Gastroesophageal sphincter (tissue), 3 donors: ENCODE measurements at regions not wholly inside any gene's neighbourhood (a gene's known extent, or its start where the extent isn't known, plus 50 kb on each side); places are given as distances from the start of the nearest gene placed in this dataset.

Source experiments
- EP300 ChIP-seq: sonication (generic); formaldehyde crosslinking; IDR thresholded peaks from one replicate; pipeline ENCODE4 v1.6.1; 2017; ENCODE audit warnings: antibody characterized with exemption, mild to moderate bottlenecking
- POLR2A ChIP-seq, 2 donors: fragments of 450-650 bp; IDR thresholded peaks; one replicate each; pipeline ENCODE4 v1.6.1; 2017; ENCODE audit warnings: antibody characterized with exemption in 2 of 2, mild to moderate bottlenecking in 2 of 2, moderate library complexity in 1 of 2
- POLR2AphosphoS5 ChIP-seq: sonication (generic); formaldehyde crosslinking; IDR thresholded peaks from one replicate; pipeline ENCODE4 v1.6.1; 2017; ENCODE audit warnings: antibody characterized with exemption
- TF ChIP-seq, protein P1 (sequence below), 4 experiments: fragments of 200-600 bp in 2 of 4; fragments of 450-650 bp in 2 of 4; sonication (generic) in 1 of 4; IDR thresholded peaks; one replicate each; pipeline ENCODE4 v1.5.1; 2017 to 2019; ENCODE audit warnings: antibody characterized with exemption in 4 of 4, mild to moderate bottlenecking in 2 of 4, moderate library complexity in 2 of 4

DNA sequence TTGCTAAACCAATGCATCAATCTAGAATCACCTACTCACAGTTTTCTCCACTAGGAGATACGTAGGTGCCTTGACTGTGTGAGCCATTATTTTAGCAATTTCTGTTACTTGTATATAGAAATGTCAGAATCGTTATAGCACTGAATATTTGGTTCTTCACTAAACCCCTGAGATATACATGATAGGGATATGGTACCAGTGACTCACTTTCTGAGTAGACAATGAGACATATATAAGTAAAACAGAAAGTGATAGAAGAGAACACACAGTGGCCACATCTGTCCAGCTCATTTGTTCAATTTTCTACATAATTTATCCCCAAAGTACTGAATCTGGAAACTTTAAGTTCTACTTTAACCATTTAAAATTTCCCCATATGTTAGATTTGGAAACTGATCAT lies 1505.5 kb upstream of the TMEM132C start:
- TF ChIP-seq, protein P1, sequence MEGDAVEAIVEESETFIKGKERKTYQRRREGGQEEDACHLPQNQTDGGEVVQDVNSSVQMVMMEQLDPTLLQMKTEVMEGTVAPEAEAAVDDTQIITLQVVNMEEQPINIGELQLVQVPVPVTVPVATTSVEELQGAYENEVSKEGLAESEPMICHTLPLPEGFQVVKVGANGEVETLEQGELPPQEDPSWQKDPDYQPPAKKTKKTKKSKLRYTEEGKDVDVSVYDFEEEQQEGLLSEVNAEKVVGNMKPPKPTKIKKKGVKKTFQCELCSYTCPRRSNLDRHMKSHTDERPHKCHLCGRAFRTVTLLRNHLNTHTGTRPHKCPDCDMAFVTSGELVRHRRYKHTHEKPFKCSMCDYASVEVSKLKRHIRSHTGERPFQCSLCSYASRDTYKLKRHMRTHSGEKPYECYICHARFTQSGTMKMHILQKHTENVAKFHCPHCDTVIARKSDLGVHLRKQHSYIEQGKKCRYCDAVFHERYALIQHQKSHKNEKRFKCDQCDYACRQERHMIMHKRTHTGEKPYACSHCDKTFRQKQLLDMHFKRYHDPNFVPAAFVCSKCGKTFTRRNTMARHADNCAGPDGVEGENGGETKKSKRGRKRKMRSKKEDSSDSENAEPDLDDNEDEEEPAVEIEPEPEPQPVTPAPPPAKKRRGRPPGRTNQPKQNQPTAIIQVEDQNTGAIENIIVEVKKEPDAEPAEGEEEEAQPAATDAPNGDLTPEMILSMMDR (IDR thresholded peaks at IDR 0.05) = no peak
- TF ChIP-seq POLR2AphosphoS5 = no peak
- TF ChIP-seq POLR2A (IDR thresholded peaks at IDR 0.05) = no peak
- TF ChIP-seq EP300 = no peak
